ENCODE measurements at regions not wholly inside any gene's neighbourhood (a gene's known extent, or its start where the extent isn't known, plus 50 kb on each side); places are given as distances from the start of the nearest gene placed in this dataset.
"Not testable (repeated sequence)": the region's sequence is repeated elsewhere in the genome, so short reads cannot be mapped to it uniquely, and the experiment has no call there.

DNA sequence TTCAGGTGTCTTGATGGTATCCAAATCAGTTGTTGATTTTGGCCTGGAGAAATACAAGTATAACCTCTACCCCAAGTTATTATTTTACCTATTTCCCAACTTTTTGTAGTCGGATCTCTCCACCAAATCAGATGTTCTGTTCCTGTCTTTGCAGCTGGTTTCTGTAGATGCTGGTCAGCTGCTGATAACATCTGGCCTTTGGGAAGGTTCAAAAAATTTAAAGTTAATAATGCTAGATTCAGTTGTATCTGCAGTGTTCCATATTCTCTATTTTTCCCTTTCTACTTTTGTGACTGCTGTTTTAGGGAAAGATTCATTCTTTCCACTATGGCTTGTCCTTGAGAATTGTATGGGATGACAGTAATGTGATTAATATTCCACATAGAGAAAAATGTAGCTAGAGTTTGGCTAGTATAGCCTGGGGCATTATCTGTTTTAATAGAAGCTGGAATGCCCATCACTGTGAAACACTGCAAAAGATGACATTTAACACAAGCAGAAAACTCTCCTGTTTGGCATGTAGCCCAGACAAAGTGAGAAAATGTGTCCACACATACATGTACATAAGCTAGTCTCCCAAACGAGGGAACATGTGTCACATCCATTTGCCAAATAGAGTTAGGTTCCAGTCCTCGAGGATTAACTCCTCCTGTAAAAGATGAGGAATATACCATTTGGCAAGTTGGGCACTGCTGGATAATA lies 99.2 kb downstream of the ZNF100 start:
- peak; percentile 45 for DNase-seq (ENCODE audit: low spot score)

DNA sequence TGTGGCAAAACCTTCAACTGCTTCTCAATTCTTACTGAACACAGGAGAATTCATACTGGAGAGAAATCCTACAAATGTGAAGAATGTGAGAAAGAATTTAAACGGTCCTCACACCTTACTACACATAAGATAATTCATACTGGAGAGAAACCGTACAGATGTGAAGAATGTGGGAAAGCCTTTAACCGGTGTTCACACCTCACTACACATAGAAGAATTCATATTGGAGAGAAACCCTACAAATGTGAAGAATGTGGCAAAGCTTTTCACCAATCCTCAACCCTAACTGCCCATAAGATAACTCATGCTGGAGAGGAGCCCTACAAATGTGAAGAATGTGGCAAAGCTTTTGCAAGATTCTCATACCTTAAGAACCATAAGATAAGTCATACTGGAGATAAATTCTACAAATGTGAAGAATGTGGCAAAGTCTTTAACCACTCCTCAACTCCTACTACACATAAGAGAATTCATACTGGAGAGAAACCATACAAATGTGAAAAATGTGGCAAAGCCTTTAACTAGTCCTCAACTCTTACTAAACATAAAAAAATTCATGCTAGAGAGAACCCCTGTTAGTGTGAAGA lies 111.7 kb downstream of the ZNF100 start:
- no peak for DNase-seq (ENCODE audit: low spot score)

- DNase-seq (ENCODE audit: low spot score): not testable (repeated sequence)
Measured at GRCh38 chr19:21651478-21651877, 115.9 kb downstream of the ZNF100 start.

DNA sequence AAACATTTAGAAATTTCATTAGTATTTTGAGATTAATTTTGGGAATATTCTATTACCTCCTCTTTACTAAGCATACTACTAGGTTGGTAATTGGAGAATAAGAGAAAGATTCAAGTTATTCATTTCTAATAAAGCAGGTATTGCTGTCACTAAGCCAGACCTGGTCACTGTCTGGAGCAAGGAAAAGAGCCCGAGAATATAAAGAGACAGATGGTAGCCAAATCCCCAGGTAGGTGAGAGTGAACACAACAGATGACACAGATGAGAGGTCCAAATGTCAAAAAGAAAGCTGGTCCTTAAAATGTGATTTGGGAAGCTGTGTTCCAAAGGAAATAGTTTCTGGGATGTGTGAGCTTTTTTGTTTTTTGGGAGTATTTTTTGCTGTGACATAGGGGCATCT lies 128.6 kb downstream of the ZNF100 start:
- no peak for DNase-seq (ENCODE audit: low spot score)

DNA sequence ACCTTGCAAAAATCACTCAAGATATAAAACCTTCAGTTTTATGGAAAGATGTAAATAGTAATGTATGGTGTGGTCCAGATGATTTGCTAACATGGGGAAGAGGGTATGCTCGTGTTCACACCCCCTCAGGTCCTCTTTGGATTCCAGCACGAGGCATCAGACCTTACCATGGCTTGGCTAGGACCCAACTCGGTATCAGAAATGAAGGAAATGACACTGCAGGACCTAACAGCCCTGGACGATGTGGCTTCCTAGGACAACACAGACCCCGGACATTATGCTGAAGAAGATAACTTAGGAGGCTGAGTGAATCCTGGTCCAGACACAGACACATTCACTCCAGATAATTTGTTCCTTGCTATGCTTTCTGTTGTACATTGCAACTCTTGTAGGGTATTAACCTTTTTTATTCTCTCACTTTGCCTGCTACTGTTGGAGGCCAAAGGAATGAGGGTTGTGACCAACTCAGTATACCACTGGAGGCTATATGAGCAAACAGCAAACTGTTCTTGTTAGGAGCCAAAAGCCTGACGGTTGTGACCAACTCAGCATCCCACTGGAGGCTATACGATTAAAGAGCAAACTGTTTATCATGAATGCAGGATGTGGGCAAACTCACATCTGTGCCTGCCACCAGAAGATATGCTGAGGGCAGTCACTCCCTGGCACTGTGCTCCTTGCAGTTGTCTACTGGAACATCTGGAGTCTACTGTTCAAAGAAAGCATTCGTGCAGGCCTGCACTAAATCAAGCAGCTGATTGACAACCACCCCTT lies 121.7 kb downstream of the ZNF429 start:
- DNase-seq (ENCODE audit: low spot score): no peak

DNA sequence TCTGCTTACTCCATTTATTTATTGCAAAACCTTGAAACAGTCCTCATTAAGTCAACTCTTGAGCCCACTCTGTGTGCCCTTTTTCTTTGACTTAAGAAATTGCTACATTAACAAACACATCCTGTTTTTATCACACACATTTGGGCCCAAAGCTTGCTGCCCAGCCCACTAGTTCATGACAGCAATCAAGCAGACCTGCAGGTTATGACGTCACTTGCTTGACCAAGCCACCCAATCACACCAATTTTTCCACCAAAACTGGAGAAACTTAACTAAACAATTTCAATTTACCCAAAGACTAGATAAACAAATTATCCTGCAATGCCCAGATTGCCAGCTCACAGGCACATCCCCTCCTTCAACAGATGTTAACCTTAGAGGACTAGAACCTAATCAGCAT lies 120.7 kb downstream of the ZNF429 start:
- no peak for DNase-seq (ENCODE audit: low spot score)

- no peak for DNase-seq (ENCODE audit: low spot score)
Measured at GRCh38 chr19:21622920-21623319, 117.5 kb downstream of the ZNF429 start.

- no peak for DNase-seq (ENCODE audit: low spot score)
Measured at GRCh38 chr19:21621671-21622070, 116.3 kb downstream of the ZNF429 start.

- DNase-seq (ENCODE audit: low spot score): no peak
Measured at GRCh38 chr19:21617740-21618339, 112.4 kb downstream of the ZNF429 start.

DNA sequence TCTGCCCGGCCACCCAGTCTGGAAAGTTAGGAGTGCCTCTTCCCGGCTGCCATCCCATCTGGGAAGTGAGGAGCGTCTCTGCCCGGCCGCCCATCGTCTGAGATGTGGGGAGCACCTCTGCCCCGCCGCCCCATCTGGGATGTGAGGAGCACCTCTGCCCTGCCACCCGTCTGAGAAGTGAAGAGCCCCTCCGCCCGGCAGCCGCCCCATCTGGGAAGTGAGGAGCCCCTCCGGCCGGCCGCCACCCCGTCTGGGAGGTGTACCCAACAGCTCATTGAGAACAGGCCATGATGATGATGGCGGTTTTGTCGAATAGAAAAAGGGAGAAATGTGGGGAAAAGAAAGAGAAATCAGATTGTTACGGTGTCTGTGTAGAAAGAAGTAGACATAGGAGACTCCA lies 109.4 kb downstream of the ZNF429 start:
- not testable (repeated sequence) for DNase-seq (ENCODE audit: low spot score)

DNA sequence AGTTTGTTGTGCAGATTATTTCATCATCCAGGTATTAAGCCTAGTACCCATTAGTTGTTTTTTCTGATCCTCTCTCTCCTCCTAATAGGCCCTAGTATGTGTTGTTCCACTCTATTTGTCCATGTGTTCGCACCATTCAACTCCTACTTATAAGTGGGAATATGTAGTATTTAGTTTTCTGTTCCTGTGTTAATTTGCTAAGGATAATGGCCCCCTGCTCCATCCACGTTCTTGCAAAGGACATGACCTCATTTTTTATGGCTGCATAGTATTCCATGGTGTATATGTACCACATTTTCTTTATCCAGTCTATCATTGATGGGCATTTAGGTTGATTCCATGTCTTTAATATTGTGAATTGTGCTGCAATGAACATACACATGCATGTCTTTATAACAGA lies 107.8 kb downstream of the ZNF429 start:
- DNase-seq (ENCODE audit: low spot score): not testable (repeated sequence)

GRCh38 chr19:21612403-21612872 lies 107.0 kb downstream of the ZNF429 start:
- DNase-seq (ENCODE audit: low spot score): no peak

- DNase-seq (ENCODE audit: low spot score): no peak
Measured at GRCh38 chr19:21611659-21612402, 106.4 kb downstream of the ZNF429 start.

DNA sequence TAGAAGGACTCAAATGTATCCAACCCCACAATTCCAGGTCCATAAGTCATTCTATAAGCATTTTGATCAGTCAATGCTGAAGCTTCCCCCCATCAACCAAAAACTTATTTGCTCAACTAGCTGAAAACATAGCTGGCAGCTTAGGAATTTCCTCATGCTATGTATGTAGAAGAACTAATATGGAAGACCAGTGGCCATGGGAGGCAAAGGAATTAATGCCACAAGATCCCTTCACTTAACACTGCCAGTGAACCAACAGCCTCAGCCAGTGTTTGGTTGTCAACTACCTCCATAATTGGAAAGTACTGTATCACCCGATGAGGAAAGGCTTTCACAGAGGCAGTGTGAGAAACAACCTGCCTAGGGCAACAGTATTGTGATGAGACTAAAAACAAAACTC lies 105.4 kb downstream of the ZNF429 start:
- DNase-seq (ENCODE audit: low spot score): no peak

GRCh38 chr19:21610341-21610740 lies 104.9 kb downstream of the ZNF429 start:
- DNase-seq (ENCODE audit: low spot score): no peak

DNA sequence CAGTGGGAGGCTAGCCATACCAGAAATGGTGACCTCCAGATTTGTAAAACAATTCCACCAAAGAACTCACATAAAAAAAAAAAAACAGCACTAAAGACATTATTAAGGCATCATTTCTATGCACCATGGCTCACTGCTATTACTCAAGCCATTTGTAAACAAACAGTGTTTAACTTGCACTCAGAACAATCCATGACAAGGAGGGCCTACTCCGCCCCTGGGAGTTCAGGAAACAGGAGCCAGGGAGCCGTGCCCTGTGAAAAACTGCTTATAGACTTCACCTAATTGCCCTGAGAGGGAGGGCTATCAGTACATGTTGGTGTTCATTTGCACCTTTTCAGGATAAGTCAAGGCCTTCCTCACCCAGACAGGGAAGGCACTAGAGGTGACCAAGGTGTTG lies 103.2 kb downstream of the ZNF429 start:
- DNase-seq (ENCODE audit: low spot score): no peak

GRCh38 chr19:21607449-21607848 lies 102.0 kb downstream of the ZNF429 start:
- peak; percentile 41 for DNase-seq (ENCODE audit: low spot score)

GRCh38 chr19:21607011-21607410 lies 101.6 kb downstream of the ZNF429 start:
- DNase-seq (ENCODE audit: low spot score): not testable (repeated sequence)

DNA sequence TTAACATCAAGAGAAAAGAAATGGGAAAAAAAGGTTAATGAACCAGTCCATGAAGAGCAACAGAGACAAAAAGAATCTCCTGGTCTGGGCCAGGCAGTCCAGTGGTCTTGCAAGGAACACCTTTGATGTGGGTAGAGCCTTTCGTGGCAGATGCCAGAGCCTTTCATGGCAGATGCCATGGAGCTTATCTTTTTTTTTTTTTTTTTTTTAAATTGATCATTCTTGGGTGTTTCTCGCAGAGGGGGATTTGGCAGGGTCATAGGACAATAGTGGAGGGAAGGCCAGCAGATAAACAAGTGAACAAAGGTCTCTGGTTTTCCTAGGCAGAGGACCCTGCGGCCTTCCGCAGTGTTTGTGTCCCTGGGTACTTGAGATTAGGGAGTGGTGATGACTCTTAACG lies 100.9 kb downstream of the ZNF429 start:
- not testable (repeated sequence) for DNase-seq (ENCODE audit: low spot score)

DNA sequence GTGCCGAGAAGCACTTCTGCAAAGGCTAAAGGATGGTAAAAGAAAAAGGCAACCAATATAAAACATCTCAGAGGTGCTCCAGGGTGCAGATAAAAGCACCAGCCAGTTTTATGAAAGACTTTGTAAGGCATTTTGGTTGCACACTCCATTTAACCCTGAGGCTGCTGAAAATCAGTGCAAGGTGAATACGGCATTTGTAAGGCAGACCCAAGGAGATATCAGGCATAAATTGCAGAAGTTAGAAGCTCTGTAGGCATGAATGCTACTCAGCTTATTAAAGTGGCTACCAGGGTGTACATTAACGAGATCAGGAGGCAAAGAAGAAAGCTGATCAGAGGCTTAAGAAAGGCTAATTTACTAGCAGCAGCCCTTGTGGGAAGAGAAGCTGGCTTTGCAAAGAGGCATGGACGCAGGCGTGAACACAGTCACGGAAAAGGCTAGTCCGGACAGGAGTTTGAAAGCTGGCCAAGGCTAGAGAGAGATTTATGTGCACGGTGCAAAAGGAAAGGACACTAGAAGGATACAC lies 99.6 kb downstream of the ZNF429 start:
- peak; percentile 84 for DNase-seq (ENCODE audit: low spot score)
